ENCODE measurements at regions not wholly inside any gene's neighbourhood (a gene's known extent, or its start where the extent isn't known, plus 50 kb on each side); places are given as distances from the start of the nearest gene placed in this dataset.

DNA sequence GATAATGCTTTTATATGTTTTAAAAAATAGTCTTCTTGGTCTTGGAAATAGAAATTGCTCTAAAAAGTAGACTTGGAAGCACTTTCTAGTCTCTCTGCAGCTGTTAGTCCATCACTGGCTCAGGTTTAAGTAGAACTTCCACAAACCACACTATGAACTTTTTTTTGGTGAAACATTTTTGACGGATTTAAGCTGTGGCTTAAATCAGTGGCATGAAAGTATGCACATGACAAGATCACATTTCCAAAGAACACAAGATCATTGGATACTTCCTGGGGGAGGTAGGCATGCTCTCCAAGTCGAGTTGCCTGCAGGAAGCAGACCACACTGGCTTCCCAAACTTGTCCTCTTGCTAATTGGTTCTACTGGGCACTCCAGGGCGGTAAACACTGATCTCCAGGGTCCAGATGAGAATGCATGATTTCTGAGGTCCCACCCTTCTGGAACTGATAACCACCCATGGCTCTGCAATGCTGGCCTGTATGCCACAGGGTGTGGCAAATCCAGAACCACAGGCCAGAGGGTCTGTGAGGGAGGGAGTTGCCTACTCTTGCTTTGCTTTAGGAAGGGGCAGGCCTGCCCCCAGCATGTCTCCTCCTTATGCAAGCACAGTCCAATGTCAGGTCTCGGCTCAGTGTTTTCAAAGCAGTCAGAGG is 331.9 kb upstream of the SFRP2 start:
- TF ChIP-seq CTCF (conservative IDR thresholded peaks at IDR 0.05; ENCODE audit: low read depth in 2 of 2) (no peak), EZH2 (IDR thresholded peaks at IDR 0.05; ENCODE audit: low read depth, unreplicated experiment) (no peak), POLR2AphosphoS5 (IDR thresholded peaks at IDR 0.05; ENCODE audit: low read depth) (no peak), CREB1 (CRISPR knock-in tag; IDR thresholded peaks at IDR 0.05; ENCODE audit: low read depth) (no peak), NANOG (IDR thresholded peaks at IDR 0.05; ENCODE audit: borderline replicate concordance) (no peak), JUNB (IDR thresholded peaks at IDR 0.05; ENCODE audit: unreplicated experiment) (no peak), ZNF331 (CRISPR knock-in tag; IDR thresholded peaks at IDR 0.05; ENCODE audit: low read depth) (no peak), EZH2phosphoT487 (IDR thresholded peaks at IDR 0.05; ENCODE audit: unreplicated experiment) (no peak), ZNF462 (CRISPR knock-in tag; IDR thresholded peaks at IDR 0.05) (no peak), STAT1 (IDR thresholded peaks at IDR 0.05; ENCODE audit: unreplicated experiment) (no peak), ZNF114 (CRISPR knock-in tag; IDR thresholded peaks at IDR 0.05) (no peak)
- TF ChIP-seq, protein P1, sequence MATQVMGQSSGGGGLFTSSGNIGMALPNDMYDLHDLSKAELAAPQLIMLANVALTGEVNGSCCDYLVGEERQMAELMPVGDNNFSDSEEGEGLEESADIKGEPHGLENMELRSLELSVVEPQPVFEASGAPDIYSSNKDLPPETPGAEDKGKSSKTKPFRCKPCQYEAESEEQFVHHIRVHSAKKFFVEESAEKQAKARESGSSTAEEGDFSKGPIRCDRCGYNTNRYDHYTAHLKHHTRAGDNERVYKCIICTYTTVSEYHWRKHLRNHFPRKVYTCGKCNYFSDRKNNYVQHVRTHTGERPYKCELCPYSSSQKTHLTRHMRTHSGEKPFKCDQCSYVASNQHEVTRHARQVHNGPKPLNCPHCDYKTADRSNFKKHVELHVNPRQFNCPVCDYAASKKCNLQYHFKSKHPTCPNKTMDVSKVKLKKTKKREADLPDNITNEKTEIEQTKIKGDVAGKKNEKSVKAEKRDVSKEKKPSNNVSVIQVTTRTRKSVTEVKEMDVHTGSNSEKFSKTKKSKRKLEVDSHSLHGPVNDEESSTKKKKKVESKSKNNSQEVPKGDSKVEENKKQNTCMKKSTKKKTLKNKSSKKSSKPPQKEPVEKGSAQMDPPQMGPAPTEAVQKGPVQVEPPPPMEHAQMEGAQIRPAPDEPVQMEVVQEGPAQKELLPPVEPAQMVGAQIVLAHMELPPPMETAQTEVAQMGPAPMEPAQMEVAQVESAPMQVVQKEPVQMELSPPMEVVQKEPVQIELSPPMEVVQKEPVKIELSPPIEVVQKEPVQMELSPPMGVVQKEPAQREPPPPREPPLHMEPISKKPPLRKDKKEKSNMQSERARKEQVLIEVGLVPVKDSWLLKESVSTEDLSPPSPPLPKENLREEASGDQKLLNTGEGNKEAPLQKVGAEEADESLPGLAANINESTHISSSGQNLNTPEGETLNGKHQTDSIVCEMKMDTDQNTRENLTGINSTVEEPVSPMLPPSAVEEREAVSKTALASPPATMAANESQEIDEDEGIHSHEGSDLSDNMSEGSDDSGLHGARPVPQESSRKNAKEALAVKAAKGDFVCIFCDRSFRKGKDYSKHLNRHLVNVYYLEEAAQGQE (IDR thresholded peaks at IDR 0.05; ENCODE audit: unreplicated experiment): no peak
- TF ChIP-seq, protein P2, sequence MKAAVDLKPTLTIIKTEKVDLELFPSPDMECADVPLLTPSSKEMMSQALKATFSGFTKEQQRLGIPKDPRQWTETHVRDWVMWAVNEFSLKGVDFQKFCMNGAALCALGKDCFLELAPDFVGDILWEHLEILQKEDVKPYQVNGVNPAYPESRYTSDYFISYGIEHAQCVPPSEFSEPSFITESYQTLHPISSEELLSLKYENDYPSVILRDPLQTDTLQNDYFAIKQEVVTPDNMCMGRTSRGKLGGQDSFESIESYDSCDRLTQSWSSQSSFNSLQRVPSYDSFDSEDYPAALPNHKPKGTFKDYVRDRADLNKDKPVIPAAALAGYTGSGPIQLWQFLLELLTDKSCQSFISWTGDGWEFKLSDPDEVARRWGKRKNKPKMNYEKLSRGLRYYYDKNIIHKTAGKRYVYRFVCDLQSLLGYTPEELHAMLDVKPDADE (IDR thresholded peaks at IDR 0.05): no peak
